ENCODE measurements at regions not wholly inside any gene's neighbourhood (a gene's known extent, or its start where the extent isn't known, plus 50 kb on each side); places are given as distances from the start of the nearest gene placed in this dataset.
A peak's percentile ranks its signal among the peaks of the same experiment; 100 is the strongest.

DNA sequence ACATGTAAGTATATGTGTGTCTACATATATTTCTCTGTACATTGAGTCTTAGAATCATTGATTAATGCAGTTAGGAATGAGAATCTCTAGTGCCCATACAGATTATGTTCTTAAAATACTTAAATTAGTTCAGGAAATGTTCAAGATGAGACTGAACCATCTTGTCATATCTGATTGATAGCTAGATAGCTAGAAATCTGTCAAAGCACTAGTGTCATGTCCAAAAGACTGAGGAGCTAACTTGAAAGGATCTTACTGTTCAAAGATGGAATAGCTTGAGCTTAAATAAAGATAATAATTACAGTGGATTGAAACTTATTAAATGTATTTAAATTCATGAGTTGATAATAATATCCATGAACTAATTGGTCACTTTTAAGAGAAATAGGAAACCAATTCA, 191.7 kb upstream of the TCF21 start:
- no peak for DNase-seq

DNA sequence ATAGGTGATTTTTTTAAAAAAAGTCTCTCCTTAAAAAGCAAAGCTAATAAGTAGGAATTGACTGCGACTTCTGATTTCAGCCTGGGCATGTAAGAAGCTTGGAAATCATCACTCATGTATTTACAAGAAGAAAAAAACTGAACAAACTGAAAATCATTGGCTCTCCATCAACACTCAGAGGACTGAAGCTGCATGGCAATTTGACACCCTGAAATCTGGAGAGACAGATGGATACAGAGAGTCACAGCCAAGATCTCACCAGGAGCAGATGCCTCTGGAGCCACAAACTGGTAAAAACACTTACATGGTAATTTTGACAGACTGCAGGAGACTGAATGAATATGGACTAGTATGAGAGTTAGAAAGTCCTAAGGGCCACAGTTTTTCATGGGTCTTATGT, 191.2 kb upstream of the TCF21 start:
- no peak for DNase-seq

DNA sequence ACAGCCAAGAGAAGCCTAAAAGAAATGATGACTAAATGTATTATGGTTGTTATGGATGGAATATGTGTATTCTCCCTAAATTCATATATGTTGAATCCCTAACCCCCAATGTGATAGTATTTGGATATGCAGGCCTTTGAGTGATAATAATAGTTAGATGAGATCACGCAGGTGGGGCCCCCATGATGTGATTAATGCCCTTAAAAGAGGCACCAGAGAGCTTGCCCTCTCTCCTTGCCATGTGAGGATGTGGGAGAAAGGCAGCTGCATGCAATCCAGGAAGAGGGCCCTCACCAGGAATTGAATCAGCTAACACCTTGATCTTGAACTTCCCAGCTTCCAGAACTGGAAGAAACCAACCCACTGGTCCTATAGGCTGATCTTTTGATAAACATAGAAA, 190.6 kb upstream of the TCF21 start:
- no peak for DNase-seq

DNA sequence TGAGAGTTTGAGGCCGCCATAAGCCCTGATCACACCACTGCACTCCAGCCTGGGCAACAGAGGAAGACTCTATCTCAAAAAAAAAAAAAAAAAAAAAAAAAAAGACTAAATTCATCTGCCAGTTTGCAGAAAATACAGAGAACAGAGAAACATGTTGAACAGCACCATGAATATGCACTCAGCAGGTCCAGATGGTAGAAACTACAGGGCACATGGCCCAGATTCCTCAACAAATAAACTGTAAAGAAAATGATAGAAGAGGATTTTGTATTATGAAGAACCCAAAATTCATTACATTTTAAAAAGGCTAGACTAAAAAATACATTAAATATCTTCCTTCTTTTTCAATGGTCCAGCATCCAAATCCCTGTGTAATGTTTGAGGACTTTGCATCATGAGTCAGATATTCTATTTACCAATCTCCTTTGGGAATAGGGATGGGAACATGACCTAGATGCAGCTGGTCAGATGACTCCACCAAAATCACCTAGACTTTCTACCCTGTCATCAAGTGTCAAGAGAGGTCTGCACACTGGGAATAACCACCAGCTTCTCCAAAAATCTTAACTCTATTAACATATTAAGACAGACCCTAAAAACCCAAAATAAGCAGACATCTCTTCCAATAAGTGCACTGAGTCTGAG, 189.1 kb upstream of the TCF21 start:
- DNase-seq, result no peak

DNA sequence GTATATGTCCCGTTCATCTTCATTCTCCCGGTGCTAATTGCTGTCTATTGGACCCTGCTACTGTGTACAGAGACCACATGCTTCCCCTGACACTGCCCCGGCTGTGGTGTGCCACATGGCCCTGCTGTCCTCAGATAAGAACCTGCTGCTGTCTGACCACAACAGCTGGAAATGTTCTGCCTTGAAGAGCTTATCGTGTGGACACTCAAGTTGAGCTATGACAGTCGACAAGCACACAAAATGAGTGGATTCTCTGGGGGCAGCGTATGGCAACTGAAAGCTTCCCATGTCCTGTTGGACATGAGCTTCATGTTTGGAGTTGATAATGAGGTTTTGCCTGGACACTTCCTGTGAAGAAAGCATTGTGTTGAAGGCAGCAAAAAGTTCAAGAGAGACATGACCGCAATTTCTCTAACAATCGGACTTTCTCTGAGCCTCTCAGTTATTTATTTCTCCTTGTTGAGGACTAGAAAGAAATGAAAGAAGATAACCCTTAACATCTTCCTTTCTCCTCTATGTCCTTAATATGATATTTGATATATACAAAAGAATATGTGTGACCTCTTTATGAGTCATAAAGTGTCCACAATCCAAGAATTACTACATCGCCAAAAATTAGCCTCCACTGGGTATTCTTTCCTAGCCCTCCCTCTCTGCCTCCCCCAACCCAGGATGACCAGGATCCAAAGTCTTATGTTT, 187.1 kb upstream of the TCF21 start:
- DNase-seq, result no peak

DNA sequence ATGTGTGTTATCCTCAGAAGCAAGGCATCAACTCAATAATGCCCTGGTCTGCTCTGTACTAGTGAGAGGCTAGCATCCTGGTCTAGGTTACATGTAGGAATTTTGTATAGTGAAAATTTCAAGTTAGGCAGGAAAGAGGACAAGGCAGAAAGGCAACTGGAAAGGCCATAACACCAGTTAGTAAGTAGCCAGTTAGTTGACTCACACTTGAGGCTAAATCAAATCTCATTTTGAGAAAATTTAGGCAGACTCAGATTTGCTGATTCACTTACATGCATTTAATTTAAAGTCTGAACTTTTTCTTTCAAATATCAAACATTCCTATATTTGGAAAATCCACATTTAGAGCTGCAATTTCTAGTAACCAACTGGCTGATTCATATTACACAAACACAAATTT, 184.5 kb upstream of the TCF21 start:
- no peak for DNase-seq

DNA sequence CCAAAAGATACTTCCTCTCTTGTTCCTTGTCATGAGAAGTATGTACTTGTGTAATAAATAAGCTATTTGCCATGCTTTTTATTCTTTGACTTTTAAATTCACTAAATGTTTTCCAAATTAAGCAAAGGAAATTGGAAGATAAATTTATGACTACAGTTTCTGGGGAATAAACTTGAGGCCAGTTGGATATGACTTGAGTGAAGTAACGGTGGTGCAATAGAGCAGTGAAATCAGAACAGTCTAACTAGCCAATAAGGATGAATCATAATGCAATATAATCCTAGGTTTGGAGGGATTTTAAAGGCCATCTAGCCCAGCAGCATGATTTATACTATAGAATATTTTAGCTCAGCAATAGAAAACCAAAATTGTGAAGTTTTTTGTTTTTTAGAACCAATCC, 183.8 kb upstream of the TCF21 start:
- DNase-seq, result no peak

DNA sequence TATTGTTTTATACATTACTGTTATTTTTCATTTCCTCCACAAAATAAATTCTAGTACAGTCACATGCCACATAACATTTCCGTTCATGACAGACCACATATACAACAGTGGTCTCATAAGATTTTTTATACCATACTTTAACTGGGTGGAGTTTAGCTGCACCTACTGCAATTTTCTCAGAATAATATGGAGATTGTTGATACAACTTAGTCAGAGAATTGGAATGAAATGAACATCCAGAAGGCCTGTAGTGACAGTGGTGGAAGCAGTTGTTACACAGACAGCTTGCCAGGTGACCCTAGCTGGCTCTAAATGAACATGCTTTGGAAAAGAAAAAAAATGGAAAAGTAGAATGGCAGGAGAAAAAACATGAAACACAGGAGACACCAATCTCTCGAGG, 183.2 kb upstream of the TCF21 start:
- DNase-seq, result no peak

DNA sequence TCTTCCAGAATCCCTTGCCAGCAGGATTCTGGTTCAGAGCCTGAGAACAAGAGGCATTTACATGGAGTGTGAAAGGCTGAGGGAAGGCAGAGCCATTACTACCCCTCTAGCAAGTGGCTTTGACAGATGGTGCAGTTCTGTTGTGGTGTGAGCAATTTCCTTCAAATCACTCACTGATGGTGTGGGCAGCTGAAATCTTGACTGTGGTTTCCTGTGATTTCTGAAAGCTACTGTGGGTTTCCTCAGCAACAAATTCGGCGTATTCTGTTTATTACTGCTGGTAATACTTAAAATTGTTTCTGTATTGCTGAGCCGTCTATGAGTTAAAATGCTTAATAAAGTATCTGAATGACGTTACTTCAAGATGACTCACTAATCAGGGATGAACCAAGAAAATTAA, 181.5 kb upstream of the TCF21 start:
- peak; percentile 17 for DNase-seq

DNA sequence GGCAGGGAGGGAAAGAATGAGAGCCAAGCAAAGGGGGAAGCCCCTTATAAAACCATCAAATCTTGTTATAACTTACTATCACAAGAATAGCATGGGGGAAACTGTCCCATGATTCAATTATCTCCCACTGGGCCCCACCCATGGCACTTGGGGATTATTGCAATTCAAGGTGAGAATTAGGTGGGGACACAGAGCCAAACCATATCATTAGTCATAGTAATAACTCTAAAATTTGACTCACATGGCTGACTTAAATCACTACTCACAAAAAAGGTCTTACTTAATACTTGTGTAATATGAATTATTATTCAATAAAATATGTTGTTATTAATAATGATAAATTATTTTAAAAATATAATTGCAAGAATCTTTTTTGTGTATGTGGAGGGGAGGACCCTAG, 178.1 kb upstream of the TCF21 start:
- DNase-seq, result no peak

DNA sequence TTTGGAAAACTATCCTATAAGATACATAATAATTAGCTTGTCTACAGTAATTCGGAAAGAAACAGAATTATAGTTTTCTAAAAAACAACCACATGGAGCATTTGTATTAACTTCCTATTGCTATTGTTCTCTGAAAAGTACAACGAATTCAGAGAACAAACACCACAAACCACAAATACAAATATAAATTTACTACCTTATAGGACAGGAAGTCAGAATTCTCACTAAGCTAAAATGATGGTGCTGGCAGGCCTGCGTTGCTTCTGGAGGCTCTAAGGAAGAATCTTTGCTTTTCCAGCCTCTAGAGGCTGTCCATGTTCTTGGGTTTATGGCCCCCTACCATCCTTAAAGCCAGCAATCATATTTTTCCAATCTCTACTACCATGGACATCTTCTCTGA, 173.6 kb upstream of the TCF21 start:
- no peak for DNase-seq

DNA sequence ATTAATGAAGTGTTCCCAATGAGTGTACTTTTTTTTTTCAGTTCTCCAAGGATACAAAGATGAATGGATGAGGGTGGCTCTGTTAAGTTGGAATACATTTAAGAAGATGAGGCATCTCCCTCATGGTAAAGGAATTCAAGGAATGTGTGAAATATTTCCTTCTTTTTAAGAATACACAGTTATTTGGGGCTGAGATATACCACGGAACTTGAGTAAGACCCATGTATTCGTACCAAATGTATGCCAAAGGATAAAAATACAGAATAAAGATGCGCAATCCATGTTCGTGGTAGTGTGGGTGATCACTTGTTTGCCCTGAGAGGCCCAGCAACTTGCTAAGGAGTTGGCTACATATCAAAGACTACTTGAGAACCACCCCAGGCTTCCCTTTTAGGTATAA, 164.2 kb upstream of the TCF21 start:
- no peak for DNase-seq

DNA sequence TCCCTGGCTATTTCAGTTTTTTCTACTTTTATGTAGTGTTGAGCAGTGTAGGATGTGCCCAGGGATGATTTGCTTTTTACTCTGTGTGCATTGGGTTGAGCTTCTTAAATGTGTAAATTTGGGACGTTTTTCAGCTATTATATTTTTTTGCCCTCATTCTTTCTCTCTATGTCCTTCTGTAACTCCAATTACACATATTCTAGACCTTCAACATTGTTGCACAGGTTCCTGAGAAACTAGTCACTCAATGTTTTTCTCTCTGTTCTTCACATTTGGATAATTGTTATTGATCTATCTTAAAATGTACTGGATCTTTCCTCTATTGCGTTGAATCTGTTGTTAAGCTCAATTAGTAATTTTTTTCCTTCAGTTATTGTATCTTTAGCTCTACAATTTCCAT, 162.7 kb upstream of the TCF21 start:
- no peak for DNase-seq

DNA sequence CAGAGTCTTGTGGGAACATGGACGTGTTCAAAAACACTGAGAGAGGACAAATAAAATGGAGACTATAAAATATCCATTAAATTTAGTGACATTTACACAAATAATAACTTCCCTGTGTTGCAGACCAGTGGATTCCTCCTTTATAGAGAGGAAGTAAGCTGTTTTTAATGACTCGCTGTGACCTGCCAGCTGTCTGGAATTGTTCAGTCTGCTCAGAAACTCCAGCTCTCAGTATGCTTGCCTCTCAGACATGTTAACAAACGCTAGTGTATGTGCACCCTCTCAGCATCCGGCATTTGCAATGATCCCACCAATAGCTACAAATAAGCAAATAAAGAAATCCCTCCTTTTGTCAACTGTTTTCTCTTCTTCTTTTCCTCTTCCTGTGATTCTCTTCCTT, 158.0 kb upstream of the TCF21 start:
- DNase-seq, result no peak

DNA sequence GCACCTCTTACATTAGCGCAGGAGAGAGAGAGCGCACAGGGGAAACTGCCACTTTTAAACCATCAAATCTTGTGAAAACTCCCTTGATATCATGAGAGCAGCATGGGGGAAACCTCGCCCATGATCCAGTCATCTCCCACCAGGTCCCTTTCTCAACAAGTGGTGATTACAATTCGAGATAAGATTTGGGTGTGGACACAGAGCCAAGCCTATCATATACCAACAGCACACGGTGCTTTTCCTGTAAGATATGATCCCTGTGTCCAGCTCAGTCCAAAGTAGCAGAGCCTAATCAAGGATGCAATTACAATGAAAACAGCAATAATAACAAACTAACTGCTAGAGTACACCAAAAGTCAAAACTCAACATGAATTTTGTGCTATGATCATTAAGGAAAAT, 148.7 kb upstream of the TCF21 start:
- DNase-seq, result no peak

DNA sequence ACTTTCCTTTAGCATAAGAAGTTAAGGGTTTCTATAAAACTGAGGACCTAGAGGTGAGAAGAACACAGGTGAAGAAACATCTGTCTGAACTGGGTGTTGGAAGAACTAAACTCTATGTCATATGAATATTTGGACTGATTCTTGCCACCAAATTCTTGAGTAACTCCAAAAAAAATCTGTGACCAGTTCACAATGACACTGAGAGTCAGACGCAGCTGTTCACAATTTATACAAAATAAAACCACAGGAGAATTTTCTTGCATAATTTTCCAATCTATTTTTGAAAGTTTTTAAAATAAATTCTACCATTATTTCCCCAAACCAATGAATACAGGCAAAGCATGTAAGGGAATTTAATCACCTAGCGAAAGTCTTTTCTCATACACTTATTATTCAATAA, 148.1 kb upstream of the TCF21 start:
- no peak for DNase-seq

DNA sequence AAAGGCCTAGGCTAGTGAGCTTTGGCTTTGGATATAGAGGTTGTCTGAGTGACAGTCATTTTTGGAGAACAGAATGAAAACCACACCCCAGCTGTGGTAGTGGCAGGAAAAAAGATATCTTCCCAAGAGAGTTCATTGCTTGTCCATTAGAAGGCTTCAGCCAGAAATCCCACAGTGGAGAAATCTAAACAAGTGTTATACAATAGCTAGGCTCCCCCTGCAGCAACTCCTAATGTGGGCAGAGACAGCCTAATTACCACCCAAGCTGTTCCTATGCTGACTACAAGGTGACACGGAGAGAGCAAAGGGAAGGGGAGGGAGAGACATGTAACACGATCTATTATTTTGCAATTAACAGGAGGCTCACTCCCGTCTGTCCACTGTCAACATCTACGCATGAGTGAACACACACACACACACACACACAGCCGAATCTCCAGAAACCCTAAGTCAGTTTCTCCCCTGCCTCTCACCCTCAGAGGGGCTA, 147.5 kb upstream of the TCF21 start:
- no peak for DNase-seq

DNA sequence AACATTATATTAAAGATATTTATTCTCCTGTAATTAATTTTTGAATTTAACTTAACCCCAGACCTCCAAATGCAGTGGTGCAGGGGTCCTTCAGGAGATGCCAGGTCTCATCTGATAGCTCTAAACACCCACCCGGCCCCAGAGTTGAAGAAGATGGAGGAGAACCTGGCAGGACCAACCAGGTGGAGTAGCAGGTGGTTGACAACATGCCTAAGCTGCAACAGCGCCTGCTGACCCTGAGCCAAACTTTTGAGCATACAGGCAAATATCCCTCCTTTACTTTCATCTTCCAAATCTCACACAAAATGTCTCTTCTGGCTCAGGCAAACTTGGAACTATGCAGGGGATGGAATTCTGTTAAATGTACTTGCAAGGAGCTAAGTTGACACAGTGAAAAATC, 145.3 kb upstream of the TCF21 start:
- DNase-seq, result no peak

DNA sequence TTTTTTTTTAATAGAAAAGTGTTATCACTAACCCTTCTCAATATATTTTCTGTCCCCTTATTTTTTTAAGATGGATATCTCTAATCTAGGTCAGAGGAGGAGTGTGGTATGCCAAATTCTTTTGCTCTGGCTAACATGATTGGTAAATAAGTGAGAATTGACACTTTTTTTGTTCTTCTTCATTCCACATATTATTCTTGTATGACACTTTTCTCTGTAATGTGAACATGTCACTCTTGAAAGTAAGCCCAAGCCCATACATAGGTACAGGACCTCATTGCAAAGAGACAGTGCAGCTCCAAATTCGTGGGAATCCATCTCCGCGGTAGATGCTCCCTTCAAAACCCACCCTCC, 142.5 kb upstream of the TCF21 start:
- no peak for DNase-seq

DNA sequence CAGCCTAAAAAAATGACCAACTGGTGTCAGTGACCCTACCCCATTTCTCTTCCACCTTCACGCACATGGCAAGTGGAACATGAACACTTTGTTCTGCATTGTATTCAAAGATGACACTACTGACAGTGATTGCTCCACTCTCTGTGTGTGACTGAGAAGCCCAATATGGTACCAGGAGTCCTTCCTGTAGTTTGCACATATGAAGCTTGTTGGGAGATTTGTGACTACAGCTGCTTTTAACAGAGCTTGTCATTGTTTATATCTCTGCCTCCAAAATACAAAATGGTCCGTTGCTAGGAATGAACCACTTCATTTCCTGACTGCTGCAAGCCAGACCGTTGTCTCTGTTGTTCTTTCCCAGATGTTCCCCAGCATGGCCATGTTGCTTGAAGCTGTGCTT, 140.3 kb upstream of the TCF21 start:
- no peak for DNase-seq

DNA sequence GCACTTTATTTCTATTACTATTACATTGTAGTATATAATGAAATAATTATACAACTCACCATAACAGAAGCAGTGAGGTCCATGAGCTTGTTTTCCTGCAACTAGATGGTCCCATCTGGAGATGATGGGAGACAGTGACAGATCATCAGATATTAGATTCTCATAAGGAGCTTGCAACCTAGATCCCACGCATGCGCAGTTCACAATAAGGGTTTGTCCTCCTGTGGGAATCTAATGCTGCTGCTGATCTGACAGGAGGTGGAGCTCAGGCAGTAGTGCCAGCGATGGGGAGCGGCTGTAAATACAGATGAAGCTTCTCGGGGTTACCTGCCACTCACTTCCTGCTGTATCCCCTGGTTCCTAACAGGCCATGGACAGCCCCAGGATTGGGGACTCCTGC, 139.5 kb upstream of the TCF21 start:
- DNase-seq, result no peak

DNA sequence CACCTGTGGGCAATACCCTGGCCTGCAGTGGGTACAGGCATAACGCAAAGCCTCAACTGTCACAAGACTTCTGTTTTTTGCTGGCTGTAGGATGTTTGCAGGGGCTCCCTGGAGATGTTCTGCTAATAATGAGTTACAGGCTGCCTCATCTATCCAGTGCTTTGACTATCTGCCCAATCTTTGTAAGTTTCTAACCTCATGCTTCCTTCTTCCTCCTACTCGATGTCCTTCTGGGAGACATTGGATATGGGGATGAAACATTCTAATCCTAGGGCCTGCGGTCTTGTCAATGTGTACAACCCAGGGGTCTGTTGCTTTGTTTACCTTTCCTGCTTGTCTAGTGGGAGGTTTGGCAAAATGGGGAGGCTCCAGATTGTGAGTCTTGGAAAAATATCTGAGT, 136.8 kb upstream of the TCF21 start:
- no peak for DNase-seq

DNA sequence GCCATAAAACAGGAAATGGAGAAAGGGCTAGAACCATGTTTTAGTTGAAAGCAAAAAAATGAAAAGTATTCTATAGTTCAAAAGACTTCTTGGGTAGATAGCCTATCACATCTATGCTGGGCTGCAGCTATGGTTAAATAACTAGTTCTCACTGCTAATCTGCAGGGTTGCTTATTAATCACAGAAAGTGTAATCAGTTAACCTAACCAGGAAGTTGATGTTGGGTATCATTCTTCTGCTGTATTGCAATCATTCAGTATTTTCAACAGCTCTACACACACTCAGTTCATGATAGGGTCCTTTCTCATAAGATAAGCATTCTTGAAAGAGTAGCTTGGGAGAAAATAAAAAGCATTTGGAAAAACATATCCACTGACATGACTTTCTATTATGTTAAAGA, 135.2 kb upstream of the TCF21 start:
- DNase-seq, result no peak

DNA sequence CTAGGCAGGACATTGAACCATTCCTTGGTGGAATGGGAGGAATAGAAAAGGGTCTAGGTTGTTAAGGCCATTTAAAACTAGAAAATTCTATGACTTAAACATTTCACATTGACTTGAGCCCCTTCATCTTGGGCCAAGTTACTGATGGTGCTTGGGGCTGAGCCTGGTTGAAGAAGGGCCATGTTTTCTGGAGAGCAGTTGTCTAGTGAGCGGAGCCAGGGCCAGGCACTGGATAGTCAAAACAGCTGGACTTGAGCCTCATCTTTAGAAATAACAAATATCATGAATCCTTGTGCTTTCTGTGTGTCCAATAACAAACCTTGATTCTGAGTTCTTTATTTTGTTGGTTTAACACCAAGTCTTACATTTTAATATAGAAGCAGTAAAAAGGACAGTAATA, 134.6 kb upstream of the TCF21 start:
- DNase-seq, result no peak

Measured in occipital lobe (tissue), 1 donor.